ENCODE measurements at regions not wholly inside any gene's neighbourhood (a gene's known extent, or its start where the extent isn't known, plus 50 kb on each side); places are given as distances from the start of the nearest gene placed in this dataset.

DNA sequence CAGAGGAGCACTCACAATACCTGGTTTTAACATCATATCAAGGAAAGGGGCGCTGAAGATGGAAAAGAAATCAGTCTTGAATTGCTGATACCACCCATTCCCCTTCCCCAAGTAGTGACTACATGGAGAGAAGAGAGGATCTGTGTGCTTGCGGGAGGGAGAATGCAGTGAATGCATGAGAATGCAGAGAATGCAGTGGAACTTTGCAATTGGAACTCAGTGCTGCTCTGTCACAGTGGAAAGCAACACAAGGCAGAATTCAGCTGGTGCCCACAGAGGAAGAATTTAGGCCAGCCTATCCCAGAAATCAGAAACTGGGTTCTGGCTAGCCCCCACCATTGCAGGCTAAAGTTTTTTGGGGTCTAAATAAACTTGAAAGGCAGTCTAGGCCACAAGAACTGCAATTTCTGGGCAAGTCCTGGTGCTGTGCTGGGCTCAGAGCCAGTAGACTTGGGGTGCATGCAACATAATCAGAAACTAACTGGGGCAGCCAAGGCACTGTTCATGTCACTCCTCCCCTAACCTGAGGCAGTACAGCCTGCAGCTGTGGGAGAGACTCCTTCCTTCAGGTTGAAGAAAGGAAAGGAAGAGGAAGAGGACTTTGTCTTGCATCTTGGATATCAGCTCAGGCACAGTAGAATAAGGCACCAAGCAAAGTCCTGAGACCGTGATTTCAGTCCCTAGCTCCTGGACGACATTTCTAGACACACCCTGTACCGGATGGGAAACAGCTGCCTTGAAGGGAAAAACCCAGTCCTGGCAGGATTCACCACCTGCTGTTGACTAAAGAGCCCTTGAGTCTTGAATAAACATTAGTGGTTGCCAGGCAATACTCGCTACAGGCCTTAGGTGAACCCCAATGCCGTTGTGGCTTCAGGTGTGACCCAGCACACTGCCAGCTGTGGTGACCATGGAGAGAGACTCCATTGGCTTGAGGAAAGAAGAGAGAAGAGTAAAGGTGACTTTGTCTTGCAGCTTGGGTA is 329.3 kb downstream of the TBL1XR1 start (continued):
- TF ChIP-seq, protein P1, sequence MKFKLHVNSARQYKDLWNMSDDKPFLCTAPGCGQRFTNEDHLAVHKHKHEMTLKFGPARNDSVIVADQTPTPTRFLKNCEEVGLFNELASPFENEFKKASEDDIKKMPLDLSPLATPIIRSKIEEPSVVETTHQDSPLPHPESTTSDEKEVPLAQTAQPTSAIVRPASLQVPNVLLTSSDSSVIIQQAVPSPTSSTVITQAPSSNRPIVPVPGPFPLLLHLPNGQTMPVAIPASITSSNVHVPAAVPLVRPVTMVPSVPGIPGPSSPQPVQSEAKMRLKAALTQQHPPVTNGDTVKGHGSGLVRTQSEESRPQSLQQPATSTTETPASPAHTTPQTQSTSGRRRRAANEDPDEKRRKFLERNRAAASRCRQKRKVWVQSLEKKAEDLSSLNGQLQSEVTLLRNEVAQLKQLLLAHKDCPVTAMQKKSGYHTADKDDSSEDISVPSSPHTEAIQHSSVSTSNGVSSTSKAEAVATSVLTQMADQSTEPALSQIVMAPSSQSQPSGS (CRISPR knock-in tag; IDR thresholded peaks at IDR 0.05; ENCODE audit: borderline replicate concordance, low read depth), result no peak
- no peak for TF ChIP-seq ZNF317 (CRISPR knock-in tag; IDR thresholded peaks at IDR 0.05; ENCODE audit: borderline replicate concordance, low read depth)
- TF ChIP-seq, protein P2, sequence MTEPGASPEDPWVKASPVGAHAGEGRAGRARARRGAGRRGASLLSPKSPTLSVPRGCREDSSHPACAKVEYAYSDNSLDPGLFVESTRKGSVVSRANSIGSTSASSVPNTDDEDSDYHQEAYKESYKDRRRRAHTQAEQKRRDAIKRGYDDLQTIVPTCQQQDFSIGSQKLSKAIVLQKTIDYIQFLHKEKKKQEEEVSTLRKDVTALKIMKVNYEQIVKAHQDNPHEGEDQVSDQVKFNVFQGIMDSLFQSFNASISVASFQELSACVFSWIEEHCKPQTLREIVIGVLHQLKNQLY (CRISPR knock-in tag; IDR thresholded peaks at IDR 0.05), result no peak

DNA sequence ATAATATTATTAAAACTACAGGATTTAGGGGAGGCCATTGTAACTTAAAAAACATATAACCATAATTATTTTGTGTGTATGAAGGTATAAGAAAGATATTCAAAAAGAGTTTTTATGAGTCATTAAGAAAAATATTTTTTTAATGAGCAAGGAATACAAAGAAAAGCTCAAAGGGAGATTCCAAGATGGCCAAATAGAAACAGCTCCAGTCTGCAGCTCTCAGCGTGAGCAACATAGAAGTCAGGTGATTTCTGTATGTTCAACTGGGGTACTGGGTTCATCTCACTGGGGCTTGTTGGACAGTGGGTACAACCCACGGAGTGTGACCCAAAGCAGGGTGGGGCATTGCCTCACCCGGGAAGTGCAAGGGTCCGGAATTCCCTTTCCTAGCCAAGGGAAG is 336.1 kb downstream of the TBL1XR1 start:
- DNase-seq (ENCODE audit: low spot score), result no peak
- H3K36me3 Mint-ChIP-seq, result peaks cover 27% of the 10 kb centered on the region
- no peak overlapping the region for H3K27ac Mint-ChIP-seq
- ChIA-PET POLR2A (no interaction called here), CTCF (no interaction called here)
- H3K4me1 Mint-ChIP-seq, result no peaks in the 10 kb centered on the region
- TF ChIP-seq IRF2 (CRISPR knock-in tag; IDR thresholded peaks at IDR 0.05; ENCODE audit: borderline replicate concordance, low read depth) (no peak), NR1H2 (CRISPR knock-in tag; IDR thresholded peaks at IDR 0.05) (no peak), ZNF138 (CRISPR knock-in tag; conservative IDR thresholded peaks at IDR 0.05) (no peak), IRF1 (CRISPR knock-in tag; IDR thresholded peaks at IDR 0.05) (no peak), ZNF671 (CRISPR knock-in tag; IDR thresholded peaks at IDR 0.05) (no peak), ZNF219 (CRISPR knock-in tag; IDR thresholded peaks at IDR 0.05; ENCODE audit: borderline replicate concordance) (no peak), ZNF317 (CRISPR knock-in tag; IDR thresholded peaks at IDR 0.05; ENCODE audit: borderline replicate concordance, low read depth) (no peak), TEAD1 (CRISPR knock-in tag; IDR thresholded peaks at IDR 0.05) (no peak)
- TF ChIP-seq, protein P3, sequence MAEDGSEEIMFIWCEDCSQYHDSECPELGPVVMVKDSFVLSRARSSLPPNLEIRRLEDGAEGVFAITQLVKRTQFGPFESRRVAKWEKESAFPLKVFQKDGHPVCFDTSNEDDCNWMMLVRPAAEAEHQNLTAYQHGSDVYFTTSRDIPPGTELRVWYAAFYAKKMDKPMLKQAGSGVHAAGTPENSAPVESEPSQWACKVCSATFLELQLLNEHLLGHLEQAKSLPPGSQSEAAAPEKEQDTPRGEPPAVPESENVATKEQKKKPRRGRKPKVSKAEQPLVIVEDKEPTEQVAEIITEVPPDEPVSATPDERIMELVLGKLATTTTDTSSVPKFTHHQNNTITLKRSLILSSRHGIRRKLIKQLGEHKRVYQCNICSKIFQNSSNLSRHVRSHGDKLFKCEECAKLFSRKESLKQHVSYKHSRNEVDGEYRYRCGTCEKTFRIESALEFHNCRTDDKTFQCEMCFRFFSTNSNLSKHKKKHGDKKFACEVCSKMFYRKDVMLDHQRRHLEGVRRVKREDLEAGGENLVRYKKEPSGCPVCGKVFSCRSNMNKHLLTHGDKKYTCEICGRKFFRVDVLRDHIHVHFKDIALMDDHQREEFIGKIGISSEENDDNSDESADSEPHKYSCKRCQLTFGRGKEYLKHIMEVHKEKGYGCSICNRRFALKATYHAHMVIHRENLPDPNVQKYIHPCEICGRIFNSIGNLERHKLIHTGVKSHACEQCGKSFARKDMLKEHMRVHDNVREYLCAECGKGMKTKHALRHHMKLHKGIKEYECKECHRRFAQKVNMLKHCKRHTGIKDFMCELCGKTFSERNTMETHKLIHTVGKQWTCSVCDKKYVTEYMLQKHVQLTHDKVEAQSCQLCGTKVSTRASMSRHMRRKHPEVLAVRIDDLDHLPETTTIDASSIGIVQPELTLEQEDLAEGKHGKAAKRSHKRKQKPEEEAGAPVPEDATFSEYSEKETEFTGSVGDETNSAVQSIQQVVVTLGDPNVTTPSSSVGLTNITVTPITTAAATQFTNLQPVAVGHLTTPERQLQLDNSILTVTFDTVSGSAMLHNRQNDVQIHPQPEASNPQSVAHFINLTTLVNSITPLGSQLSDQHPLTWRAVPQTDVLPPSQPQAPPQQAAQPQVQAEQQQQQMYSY (CRISPR knock-in tag; IDR thresholded peaks at IDR 0.05), result no peak
- TF ChIP-seq, protein P4, sequence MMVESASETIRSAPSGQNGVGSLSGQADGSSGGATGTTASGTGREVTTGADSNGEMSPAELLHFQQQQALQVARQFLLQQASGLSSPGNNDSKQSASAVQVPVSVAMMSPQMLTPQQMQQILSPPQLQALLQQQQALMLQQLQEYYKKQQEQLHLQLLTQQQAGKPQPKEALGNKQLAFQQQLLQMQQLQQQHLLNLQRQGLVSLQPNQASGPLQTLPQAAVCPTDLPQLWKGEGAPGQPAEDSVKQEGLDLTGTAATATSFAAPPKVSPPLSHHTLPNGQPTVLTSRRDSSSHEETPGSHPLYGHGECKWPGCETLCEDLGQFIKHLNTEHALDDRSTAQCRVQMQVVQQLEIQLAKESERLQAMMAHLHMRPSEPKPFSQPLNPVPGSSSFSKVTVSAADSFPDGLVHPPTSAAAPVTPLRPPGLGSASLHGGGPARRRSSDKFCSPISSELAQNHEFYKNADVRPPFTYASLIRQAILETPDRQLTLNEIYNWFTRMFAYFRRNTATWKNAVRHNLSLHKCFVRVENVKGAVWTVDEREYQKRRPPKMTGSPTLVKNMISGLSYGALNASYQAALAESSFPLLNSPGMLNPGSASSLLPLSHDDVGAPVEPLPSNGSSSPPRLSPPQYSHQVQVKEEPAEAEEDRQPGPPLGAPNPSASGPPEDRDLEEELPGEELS (CRISPR knock-in tag; IDR thresholded peaks at IDR 0.05), result no peak
- TF ChIP-seq, protein P5, sequence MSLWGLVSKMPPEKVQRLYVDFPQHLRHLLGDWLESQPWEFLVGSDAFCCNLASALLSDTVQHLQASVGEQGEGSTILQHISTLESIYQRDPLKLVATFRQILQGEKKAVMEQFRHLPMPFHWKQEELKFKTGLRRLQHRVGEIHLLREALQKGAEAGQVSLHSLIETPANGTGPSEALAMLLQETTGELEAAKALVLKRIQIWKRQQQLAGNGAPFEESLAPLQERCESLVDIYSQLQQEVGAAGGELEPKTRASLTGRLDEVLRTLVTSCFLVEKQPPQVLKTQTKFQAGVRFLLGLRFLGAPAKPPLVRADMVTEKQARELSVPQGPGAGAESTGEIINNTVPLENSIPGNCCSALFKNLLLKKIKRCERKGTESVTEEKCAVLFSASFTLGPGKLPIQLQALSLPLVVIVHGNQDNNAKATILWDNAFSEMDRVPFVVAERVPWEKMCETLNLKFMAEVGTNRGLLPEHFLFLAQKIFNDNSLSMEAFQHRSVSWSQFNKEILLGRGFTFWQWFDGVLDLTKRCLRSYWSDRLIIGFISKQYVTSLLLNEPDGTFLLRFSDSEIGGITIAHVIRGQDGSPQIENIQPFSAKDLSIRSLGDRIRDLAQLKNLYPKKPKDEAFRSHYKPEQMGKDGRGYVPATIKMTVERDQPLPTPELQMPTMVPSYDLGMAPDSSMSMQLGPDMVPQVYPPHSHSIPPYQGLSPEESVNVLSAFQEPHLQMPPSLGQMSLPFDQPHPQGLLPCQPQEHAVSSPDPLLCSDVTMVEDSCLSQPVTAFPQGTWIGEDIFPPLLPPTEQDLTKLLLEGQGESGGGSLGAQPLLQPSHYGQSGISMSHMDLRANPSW (CRISPR knock-in tag; conservative IDR thresholded peaks at IDR 0.05; ENCODE audit: low read depth), result no peak
- TF ChIP-seq, protein P6, sequence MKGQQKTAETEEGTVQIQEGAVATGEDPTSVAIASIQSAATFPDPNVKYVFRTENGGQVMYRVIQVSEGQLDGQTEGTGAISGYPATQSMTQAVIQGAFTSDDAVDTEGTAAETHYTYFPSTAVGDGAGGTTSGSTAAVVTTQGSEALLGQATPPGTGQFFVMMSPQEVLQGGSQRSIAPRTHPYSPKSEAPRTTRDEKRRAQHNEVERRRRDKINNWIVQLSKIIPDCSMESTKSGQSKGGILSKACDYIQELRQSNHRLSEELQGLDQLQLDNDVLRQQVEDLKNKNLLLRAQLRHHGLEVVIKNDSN (CRISPR knock-in tag; IDR thresholded peaks at IDR 0.05), result no peak
- H3K27me3 Mint-ChIP-seq (ENCODE audit: low read depth), result no peaks in the 10 kb centered on the region; the same call in 1 of the 2 replicates
- no peak overlapping the region for H3K4me3 Mint-ChIP-seq
- H3K9me3 Mint-ChIP-seq, result peaks cover 50% of the 10 kb centered on the region
- ATAC-seq, result no peak

Measured in WTC11 (cell line).